CD4-positive, CD25-positive, alpha-beta regulatory T cell (primary cell): ENCODE measurements at regions not wholly inside any gene's neighbourhood (a gene's known extent, or its start where the extent isn't known, plus 50 kb on each side); places are given as distances from the start of the nearest gene placed in this dataset.

Experiments
- ATAC-seq, 2 donors: fragments of 150-1000 bp; cut with Tn5 transposase; one replicate each; pipeline ENCODE4 v1.10.0; 2021; ENCODE audit warnings: low read depth in 2 of 2, moderate number of reproducible peaks in 2 of 2, moderate library complexity in 1 of 2
- DNase-seq, 3 donors: peaks; one replicate each; pipeline versions ENCODE4 v3.0.0 to v3.0.0-alpha.2; 2012 to 2022; ENCODE audit warnings: mixed read lengths in 1 of 3
- H3K27ac ChIP-seq: one replicate; pipeline ENCODE4 v1.7.0; 2013; ENCODE audit warnings: mild to moderate bottlenecking, low read length; ENCODE audit not compliant: insufficient read depth, poor library complexity, severe bottlenecking
- H3K27me3 ChIP-seq: one replicate; pipeline ENCODE4 v1.7.0; 2013; ENCODE audit warnings: low read length; ENCODE audit not compliant: control insufficient read depth, insufficient read depth
- H3K36me3 ChIP-seq: one replicate; pipeline ENCODE4 v1.7.0; 2013; ENCODE audit warnings: mild to moderate bottlenecking, low read length, moderate library complexity; ENCODE audit not compliant: control insufficient read depth, insufficient read depth
- H3K4me1 ChIP-seq: 2 replicates; pipeline ENCODE4 v1.7.0; 2013; ENCODE audit warnings: mild to moderate bottlenecking, low read length; ENCODE audit not compliant: insufficient read depth, control insufficient read depth, poor library complexity, severe bottlenecking
- H3K4me3 ChIP-seq: one replicate; pipeline ENCODE4 v1.7.0; 2013; ENCODE audit warnings: low read depth, mild to moderate bottlenecking, low read length, moderate library complexity
- H3K9me3 ChIP-seq, 2 experiments: 1 replicate in 1 of 2; 2 replicates in 1 of 2; pipeline ENCODE4 v1.7.0; 2013; ENCODE audit warnings: low read length in 2 of 2, mild to moderate bottlenecking in 1 of 2, moderate library complexity in 1 of 2; ENCODE audit not compliant: control insufficient read depth in 2 of 2
- H3K27ac Mint-ChIP-seq, 3 donors: one replicate each; pipeline ENCODE4 v1.8.0; 2020 to 2022; ENCODE audit warnings: mild to moderate bottlenecking in 3 of 3, mixed read lengths in 3 of 3, moderate library complexity in 2 of 3
- H3K27me3 Mint-ChIP-seq: one replicate; pipeline ENCODE4 v1.8.0; 2022; ENCODE audit warnings: mild to moderate bottlenecking, mixed read lengths
- H3K36me3 Mint-ChIP-seq: one replicate; pipeline ENCODE4 v1.8.0; 2020; ENCODE audit warnings: mixed read lengths
- H3K4me1 Mint-ChIP-seq, 4 donors: one replicate each; pipeline ENCODE4 v1.8.0; 2020 to 2022; ENCODE audit warnings: mixed read lengths in 4 of 4, mild to moderate bottlenecking in 1 of 4
- H3K4me3 Mint-ChIP-seq, 4 donors: one replicate each; pipeline ENCODE4 v1.8.0; 2020 to 2022; ENCODE audit warnings: mild to moderate bottlenecking in 4 of 4, mixed read lengths in 4 of 4, moderate library complexity in 3 of 4
- H3K9me3 Mint-ChIP-seq, 7 donors: one replicate each; pipeline ENCODE4 v1.8.0; 2020 to 2022; ENCODE audit warnings: mixed read lengths in 7 of 7, mild to moderate bottlenecking in 3 of 7, moderate library complexity in 2 of 7

DNA sequence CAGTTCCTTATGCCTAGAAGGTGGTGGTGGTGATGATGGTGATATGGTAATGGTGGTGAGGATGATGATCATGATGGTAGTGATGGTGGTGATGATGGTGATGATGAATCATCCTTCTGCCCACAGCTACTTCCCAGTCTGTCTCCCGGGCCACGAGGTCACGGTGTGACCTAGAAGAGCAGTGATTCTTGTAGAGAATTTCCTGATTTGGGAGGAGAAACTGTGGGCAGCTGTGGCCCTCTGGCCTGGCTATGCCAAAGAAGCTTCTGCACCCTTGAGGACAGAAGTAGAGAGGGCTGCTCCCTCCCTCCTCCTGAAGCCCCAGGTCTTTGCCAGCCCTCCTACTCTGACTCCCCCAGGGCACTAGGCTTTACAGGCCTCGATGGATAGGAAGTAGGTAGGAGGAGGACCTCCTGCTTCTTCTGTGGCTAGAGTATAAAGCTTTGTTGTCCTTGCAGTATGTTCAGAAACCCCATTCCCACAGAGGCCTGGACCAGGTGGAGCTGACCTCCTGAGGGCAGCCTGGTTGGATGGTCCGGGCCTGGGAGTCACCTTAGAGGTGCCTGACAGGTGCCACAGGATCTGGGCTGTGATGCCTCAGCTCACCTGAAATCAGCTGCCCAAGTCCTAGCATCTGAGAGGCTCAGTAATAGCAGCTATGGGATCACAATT lies 57.9 kb upstream of the EPAS1 start:
- Mint-ChIP-seq H3K27me3 (no peaks in the 10 kb centered on the region), H3K9me3 (peaks cover 0 to 1% (median 0%) of the 10 kb centered on the region in 7 donors), H3K4me3 (peak overlapping the region in 2 of 4 donors; percentile 3 to 58), H3K36me3 (peaks cover 4% of the 10 kb centered on the region), H3K27ac (peak overlapping the region; percentile 81 to 94 (median 91)), H3K4me1 (peaks cover 5 to 40% (median 32%) of the 10 kb centered on the region in 4 donors)
- Histone ChIP-seq H3K4me3 (no peak overlapping the region), H3K27ac (peak overlapping the region; percentile 64), H3K9me3 (no peaks in the 10 kb centered on the region), H3K36me3 (no peaks in the 10 kb centered on the region), H3K27me3 (no peaks in the 10 kb centered on the region), H3K4me1 (peaks cover 26% of the 10 kb centered on the region)
- peak in 1 of 2 donors; percentile 17 for ATAC-seq
- DNase-seq: no peak

DNA sequence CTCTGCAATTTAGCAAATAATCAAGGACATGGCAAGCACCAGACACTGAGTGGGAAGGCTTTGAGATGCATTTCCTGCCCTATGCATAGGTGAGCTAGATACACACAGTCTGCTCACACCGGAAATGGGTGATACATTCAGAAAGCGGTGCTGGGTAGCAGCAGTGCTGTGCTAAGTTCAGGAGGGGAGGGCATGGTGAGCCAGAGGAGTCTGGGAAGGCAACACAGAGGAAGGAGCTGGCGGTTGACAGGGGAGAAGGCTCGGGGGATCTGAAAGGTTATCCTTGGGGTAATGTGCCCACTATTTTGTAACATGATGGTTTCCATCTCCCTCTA lies 57.4 kb upstream of the EPAS1 start:
- no peaks in the 10 kb centered on the region for H3K9me3 ChIP-seq
- peaks cover 5 to 40% (median 32%) of the 10 kb centered on the region in 4 donors for H3K4me1 Mint-ChIP-seq
- H3K27me3 Mint-ChIP-seq: no peaks in the 10 kb centered on the region
- H3K36me3 Mint-ChIP-seq: peaks cover 4% of the 10 kb centered on the region
- H3K36me3 ChIP-seq: no peaks in the 10 kb centered on the region
- H3K4me3 ChIP-seq: no peak overlapping the region
- H3K27ac Mint-ChIP-seq: peak overlapping the region; percentile 81 to 94 (median 87)
- peak; percentile 95 to 99 for ATAC-seq
- H3K4me3 Mint-ChIP-seq: peak overlapping the region in 3 of 4 donors; percentile 3 to 65 (median 30)
- H3K27me3 ChIP-seq: no peaks in the 10 kb centered on the region
- H3K4me1 ChIP-seq: peaks cover 26% of the 10 kb centered on the region
- H3K27ac ChIP-seq: peak overlapping the region; percentile 64
- H3K9me3 Mint-ChIP-seq: peaks cover 0 to 1% (median 0%) of the 10 kb centered on the region in 7 donors
- DNase-seq: peak; percentile 6 to 89 (median 60)

DNA sequence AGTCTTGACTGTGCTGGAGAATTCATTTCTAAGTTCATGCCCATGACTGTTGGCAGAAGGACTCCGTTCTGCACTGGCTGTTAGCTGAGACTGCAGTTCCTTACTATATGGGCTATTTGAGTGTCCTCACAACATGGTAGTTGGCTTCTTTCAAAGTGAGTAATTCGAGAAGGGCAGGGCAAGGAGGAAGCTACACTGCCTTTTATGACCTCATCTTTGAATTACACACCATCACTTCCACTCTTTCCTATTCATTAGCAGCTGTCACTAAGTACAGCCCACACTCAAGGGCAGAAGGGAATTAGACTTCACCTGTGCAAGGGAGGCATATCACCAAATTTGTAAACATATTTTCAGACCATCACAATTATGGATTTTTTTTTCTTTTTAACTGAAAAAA lies 55.9 kb upstream of the EPAS1 start:
- Histone ChIP-seq H3K9me3 (no peaks in the 10 kb centered on the region), H3K36me3 (no peaks in the 10 kb centered on the region), H3K4me1 (peaks cover 22% of the 10 kb centered on the region), H3K4me3 (no peak overlapping the region), H3K27ac (no peak overlapping the region), H3K27me3 (no peaks in the 10 kb centered on the region)
- DNase-seq (no peak), ATAC-seq (no peak)
- H3K27ac Mint-ChIP-seq: peak overlapping the region in 1 of 3 donors; percentile 63
- no peak overlapping the region for H3K4me3 Mint-ChIP-seq
- peaks cover 0 to 1% (median 0%) of the 10 kb centered on the region in 7 donors for H3K9me3 Mint-ChIP-seq
- H3K27me3 Mint-ChIP-seq: no peaks in the 10 kb centered on the region
- peaks cover 4% of the 10 kb centered on the region for H3K36me3 Mint-ChIP-seq
- peaks cover 5 to 38% (median 29%) of the 10 kb centered on the region in 4 donors for H3K4me1 Mint-ChIP-seq

DNA sequence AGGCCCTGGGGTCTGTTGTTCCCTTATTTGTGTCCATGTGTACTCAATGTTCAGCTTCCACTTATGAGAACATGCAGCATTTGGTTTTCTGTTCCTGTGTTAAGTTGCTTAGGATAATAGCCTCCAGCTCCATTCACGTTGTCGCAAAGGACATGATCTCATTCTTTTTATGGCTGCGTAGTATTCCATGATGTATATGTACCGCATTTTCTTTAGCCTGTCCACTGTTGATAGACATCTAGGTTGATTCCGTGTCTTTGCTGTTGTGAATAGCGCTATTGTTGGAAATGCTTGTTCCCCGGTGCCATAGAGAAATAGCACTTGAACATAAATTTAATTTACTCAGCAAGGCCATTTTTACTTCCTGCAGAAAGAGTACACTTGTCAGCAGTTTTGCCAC lies 51.3 kb upstream of the EPAS1 start:
- no peak overlapping the region for H3K27ac Mint-ChIP-seq
- H3K9me3 ChIP-seq: no peaks in the 10 kb centered on the region
- H3K9me3 Mint-ChIP-seq: peaks cover 0 to 4% (median 0%) of the 10 kb centered on the region in 7 donors
- H3K36me3 ChIP-seq: no peaks in the 10 kb centered on the region
- no peak overlapping the region for H3K27ac ChIP-seq
- H3K4me1 Mint-ChIP-seq: peaks cover 0 to 5% (median 2%) of the 10 kb centered on the region in 4 donors
- ATAC-seq (no peak), DNase-seq (no peak)
- no peaks in the 10 kb centered on the region for H3K27me3 Mint-ChIP-seq
- no peaks in the 10 kb centered on the region for H3K27me3 ChIP-seq
- H3K4me3 Mint-ChIP-seq: no peak overlapping the region
- H3K4me1 ChIP-seq: no peaks in the 10 kb centered on the region
- no peak overlapping the region for H3K4me3 ChIP-seq
- H3K36me3 Mint-ChIP-seq: no peaks in the 10 kb centered on the region

DNA sequence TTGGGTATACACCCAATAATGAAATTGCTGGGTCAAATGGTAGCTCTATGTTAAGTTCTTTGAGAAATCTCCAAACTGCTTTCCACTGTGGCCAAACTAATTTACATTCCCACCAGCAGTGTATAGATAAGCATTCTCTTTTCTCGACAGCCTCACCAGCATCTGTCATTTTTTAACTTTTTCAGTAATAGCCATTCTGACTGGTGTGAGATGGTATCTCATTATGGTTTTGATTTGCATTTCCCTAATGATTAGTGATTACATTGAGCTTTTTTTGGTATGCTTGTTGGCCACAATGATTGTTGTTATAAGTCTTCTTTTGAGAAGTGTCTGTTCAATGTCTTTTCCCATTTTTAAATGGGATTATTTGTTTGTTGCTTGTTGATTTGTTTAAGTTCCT lies 50.4 kb upstream of the EPAS1 start:
- H3K4me3 Mint-ChIP-seq: no peak overlapping the region
- ATAC-seq: no peak
- no peaks in the 10 kb centered on the region for H3K36me3 Mint-ChIP-seq

More for the DNA sequence above, 50.4 kb upstream of the EPAS1 start:
- Histone ChIP-seq H3K36me3 (no peaks in the 10 kb centered on the region), H3K4me3 (no peak overlapping the region), H3K27ac (no peak overlapping the region), H3K4me1 (no peaks in the 10 kb centered on the region), H3K27me3 (no peaks in the 10 kb centered on the region), H3K9me3 (no peaks in the 10 kb centered on the region)
- H3K4me1 Mint-ChIP-seq: peaks cover 0 to 5% (median 0%) of the 10 kb centered on the region in 4 donors
- no peak overlapping the region for H3K27ac Mint-ChIP-seq
- DNase-seq: no peak
- peaks cover 0 to 4% (median 0%) of the 10 kb centered on the region in 7 donors for H3K9me3 Mint-ChIP-seq
- no peaks in the 10 kb centered on the region for H3K27me3 Mint-ChIP-seq
